ENCODE measurements at regions not wholly inside any gene's neighbourhood (a gene's known extent, or its start where the extent isn't known, plus 50 kb on each side); places are given as distances from the start of the nearest gene placed in this dataset.

DNA sequence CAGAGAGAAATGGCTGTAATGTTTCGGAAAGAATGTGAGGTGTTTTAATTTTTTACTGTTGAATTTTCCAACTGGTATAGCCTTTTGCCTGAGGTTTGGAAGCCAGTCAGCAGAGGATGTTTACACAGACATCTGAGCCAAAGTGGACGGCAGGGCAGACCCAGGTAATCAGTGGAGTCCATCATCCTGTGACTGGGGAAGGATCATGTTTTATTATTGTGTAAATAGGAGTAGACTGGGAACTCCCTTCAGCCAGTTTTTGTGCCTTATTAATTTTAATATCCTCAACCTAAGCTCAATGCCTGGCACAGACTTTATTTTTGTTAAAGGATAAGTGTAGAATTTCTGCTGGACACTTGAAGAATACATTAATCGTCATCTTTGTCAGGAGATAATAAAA, 142.0 kb upstream of the GAREM1 start:
- DNase-seq (ENCODE audit: low spot score), result no peak
- TF ChIP-seq TEAD4 (CRISPR knock-in tag; IDR thresholded peaks at IDR 0.05) (no peak), PRDM15 (CRISPR knock-in tag; IDR thresholded peaks at IDR 0.05) (no peak), ZBTB43 (CRISPR knock-in tag; IDR thresholded peaks at IDR 0.05) (no peak), FOXP1 (CRISPR knock-in tag; IDR thresholded peaks at IDR 0.05; ENCODE audit: borderline replicate concordance) (no peak), ZNF425 (CRISPR knock-in tag; conservative IDR thresholded peaks at IDR 0.05) (no peak), GABPB1 (CRISPR knock-in tag; IDR thresholded peaks at IDR 0.05) (no peak), CBFB (CRISPR knock-in tag; IDR thresholded peaks at IDR 0.05; ENCODE audit: low read depth) (no peak), RELA (CRISPR knock-in tag; IDR thresholded peaks at IDR 0.05; ENCODE audit: borderline replicate concordance) (no peak)
- TF ChIP-seq, protein P1, sequence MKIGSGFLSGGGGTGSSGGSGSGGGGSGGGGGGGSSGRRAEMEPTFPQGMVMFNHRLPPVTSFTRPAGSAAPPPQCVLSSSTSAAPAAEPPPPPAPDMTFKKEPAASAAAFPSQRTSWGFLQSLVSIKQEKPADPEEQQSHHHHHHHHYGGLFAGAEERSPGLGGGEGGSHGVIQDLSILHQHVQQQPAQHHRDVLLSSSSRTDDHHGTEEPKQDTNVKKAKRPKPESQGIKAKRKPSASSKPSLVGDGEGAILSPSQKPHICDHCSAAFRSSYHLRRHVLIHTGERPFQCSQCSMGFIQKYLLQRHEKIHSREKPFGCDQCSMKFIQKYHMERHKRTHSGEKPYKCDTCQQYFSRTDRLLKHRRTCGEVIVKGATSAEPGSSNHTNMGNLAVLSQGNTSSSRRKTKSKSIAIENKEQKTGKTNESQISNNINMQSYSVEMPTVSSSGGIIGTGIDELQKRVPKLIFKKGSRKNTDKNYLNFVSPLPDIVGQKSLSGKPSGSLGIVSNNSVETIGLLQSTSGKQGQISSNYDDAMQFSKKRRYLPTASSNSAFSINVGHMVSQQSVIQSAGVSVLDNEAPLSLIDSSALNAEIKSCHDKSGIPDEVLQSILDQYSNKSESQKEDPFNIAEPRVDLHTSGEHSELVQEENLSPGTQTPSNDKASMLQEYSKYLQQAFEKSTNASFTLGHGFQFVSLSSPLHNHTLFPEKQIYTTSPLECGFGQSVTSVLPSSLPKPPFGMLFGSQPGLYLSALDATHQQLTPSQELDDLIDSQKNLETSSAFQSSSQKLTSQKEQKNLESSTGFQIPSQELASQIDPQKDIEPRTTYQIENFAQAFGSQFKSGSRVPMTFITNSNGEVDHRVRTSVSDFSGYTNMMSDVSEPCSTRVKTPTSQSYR (CRISPR knock-in tag; IDR thresholded peaks at IDR 0.05), result no peak
- peaks cover 8% of the 10 kb centered on the region for H3K9me3 Mint-ChIP-seq
- POLR2A ChIA-PET, result interaction anchor here (0.5 kb wide), 1 partner anchor 323 kb away, joined by 3 read pairs; no protein-coding TSS in a partner anchor
- no peak overlapping the region for H3K27ac Mint-ChIP-seq
- CTCF ChIA-PET, result no interaction called here
- H3K36me3 Mint-ChIP-seq, result no peaks in the 10 kb centered on the region
- H3K27me3 Mint-ChIP-seq (ENCODE audit: low read depth), result no peaks in the 10 kb centered on the region
- H3K4me1 Mint-ChIP-seq, result peaks cover 9% of the 10 kb centered on the region; the same call in 1 of the 2 replicates
- H3K4me3 Mint-ChIP-seq, result no peak overlapping the region
- no peak for ATAC-seq

DNA sequence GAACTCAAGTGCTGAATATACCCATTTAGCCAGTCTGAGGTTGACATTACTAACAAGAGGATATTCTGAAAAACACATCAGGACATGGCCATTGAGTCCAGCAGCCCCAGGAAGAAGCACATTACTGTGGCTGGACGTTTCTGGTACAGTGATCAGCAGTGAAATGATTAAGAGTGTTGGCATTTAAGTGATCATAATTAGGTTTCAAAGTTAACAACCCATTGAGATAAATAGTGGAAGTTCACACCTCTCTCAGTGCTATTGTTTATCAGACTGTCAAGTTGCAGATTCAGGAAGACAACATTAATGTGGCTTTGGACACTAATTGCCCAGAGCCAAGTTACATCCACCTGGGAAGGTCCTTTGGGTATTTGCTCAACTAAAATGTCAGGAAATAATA, 139.5 kb upstream of the GAREM1 start:
- no peaks in the 10 kb centered on the region for H3K27me3 Mint-ChIP-seq (ENCODE audit: low read depth)
- DNase-seq (ENCODE audit: low spot score), result no peak
- H3K4me3 Mint-ChIP-seq, result no peak overlapping the region
- ChIA-PET CTCF (no interaction called here), POLR2A (no interaction called here)
- no peaks in the 10 kb centered on the region for H3K9me3 Mint-ChIP-seq
- ATAC-seq, result no peak
- no peaks in the 10 kb centered on the region for H3K36me3 Mint-ChIP-seq
- no peak overlapping the region for H3K27ac Mint-ChIP-seq
- peaks cover 9% of the 10 kb centered on the region; the same call in 1 of the 2 replicates for H3K4me1 Mint-ChIP-seq
- TF ChIP-seq ZSCAN18 (CRISPR knock-in tag; IDR thresholded peaks at IDR 0.05) (no peak), NFYB (CRISPR knock-in tag; conservative IDR thresholded peaks at IDR 0.05; ENCODE audit: low read depth) (no peak), TP53 (CRISPR knock-in tag; IDR thresholded peaks at IDR 0.05) (no peak), CREM (CRISPR knock-in tag; IDR thresholded peaks at IDR 0.05) (no peak)
- TF ChIP-seq, protein P2, sequence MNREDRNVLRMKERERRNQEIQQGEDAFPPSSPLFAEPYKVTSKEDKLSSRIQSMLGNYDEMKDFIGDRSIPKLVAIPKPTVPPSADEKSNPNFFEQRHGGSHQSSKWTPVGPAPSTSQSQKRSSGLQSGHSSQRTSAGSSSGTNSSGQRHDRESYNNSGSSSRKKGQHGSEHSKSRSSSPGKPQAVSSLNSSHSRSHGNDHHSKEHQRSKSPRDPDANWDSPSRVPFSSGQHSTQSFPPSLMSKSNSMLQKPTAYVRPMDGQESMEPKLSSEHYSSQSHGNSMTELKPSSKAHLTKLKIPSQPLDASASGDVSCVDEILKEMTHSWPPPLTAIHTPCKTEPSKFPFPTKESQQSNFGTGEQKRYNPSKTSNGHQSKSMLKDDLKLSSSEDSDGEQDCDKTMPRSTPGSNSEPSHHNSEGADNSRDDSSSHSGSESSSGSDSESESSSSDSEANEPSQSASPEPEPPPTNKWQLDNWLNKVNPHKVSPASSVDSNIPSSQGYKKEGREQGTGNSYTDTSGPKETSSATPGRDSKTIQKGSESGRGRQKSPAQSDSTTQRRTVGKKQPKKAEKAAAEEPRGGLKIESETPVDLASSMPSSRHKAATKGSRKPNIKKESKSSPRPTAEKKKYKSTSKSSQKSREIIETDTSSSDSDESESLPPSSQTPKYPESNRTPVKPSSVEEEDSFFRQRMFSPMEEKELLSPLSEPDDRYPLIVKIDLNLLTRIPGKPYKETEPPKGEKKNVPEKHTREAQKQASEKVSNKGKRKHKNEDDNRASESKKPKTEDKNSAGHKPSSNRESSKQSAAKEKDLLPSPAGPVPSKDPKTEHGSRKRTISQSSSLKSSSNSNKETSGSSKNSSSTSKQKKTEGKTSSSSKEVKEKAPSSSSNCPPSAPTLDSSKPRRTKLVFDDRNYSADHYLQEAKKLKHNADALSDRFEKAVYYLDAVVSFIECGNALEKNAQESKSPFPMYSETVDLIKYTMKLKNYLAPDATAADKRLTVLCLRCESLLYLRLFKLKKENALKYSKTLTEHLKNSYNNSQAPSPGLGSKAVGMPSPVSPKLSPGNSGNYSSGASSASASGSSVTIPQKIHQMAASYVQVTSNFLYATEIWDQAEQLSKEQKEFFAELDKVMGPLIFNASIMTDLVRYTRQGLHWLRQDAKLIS (CRISPR knock-in tag; IDR thresholded peaks at IDR 0.05; ENCODE audit: borderline replicate concordance), result no peak
- TF ChIP-seq, protein P3, sequence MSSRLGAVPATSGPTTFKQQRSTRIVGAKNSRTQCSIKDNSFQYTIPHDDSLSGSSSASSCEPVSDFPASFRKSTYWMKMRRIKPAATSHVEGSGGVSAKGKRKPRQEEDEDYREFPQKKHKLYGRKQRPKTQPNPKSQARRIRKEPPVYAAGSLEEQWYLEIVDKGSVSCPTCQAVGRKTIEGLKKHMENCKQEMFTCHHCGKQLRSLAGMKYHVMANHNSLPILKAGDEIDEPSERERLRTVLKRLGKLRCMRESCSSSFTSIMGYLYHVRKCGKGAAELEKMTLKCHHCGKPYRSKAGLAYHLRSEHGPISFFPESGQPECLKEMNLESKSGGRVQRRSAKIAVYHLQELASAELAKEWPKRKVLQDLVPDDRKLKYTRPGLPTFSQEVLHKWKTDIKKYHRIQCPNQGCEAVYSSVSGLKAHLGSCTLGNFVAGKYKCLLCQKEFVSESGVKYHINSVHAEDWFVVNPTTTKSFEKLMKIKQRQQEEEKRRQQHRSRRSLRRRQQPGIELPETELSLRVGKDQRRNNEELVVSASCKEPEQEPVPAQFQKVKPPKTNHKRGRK (CRISPR knock-in tag; IDR thresholded peaks at IDR 0.05; ENCODE audit: borderline replicate concordance), result no peak

All from WTC11 (cell line).